SK-N-SH treated with all-trans-retinoic acid at 6 μM for 48 hours (cell line): ENCODE measurements at regions not wholly inside any gene's neighbourhood (a gene's known extent, or its start where the extent isn't known, plus 50 kb on each side); places are given as distances from the start of the nearest gene placed in this dataset.

Source experiments
- ARNTL ChIP-seq: fragments of 450-650 bp; formaldehyde crosslinking; IDR thresholded peaks from 2 replicates; pipeline ENCODE4 v1.5.0; 2020; ENCODE audit warnings: low read depth, mild to moderate bottlenecking, moderate library complexity, borderline replicate concordance
- CREB5 ChIP-seq: fragments of 250-450 bp; sonication (Bioruptor Pico); IDR thresholded peaks from 2 replicates; pipeline ENCODE4 v1.5.1; 2020; ENCODE audit warnings: low read depth, mild to moderate bottlenecking, moderate library complexity
- ESRRG ChIP-seq: fragments of 250-450 bp; sonication (Bioruptor Pico); IDR thresholded peaks from 2 replicates; pipeline ENCODE4 v1.6.1; 2021; ENCODE audit warnings: mild to moderate bottlenecking
- ISL1 ChIP-seq: fragments of 250-450 bp; sonication (Bioruptor Pico); IDR thresholded peaks from 2 replicates; pipeline ENCODE4 v2.1.2; 2022; ENCODE audit warnings: mild to moderate bottlenecking, moderate library complexity
- SNAI2 ChIP-seq: fragments of 250-450 bp; sonication (Bioruptor Pico); IDR thresholded peaks from 2 replicates; pipeline ENCODE4 v1.5.0; 2020; ENCODE audit warnings: mild to moderate bottlenecking, moderate library complexity
- TOX ChIP-seq: fragments of 250-450 bp; sonication (Bioruptor Pico); IDR thresholded peaks from 2 replicates; pipeline ENCODE4 v1.8.0; 2021; ENCODE audit warnings: mild to moderate bottlenecking, moderate library complexity, borderline replicate concordance
- TSHZ2 ChIP-seq: fragments of 250-450 bp; sonication (Bioruptor Pico); IDR thresholded peaks from 2 replicates; pipeline ENCODE4 v1.5.0; 2020; ENCODE audit warnings: mild to moderate bottlenecking, moderate library complexity
- ZFP3 ChIP-seq: fragments of 250-450 bp; sonication (Bioruptor Pico); IDR thresholded peaks from 2 replicates; pipeline ENCODE4 v1.5.0; 2020; ENCODE audit warnings: mild to moderate bottlenecking, moderate library complexity
- ZFP30 ChIP-seq: fragments of 450-650 bp; formaldehyde crosslinking; IDR thresholded peaks from 2 replicates; pipeline ENCODE4 v1.5.0; 2022; ENCODE audit warnings: mild to moderate bottlenecking, moderate library complexity
- ZNF565 ChIP-seq: fragments of 450-650 bp; formaldehyde crosslinking; conservative IDR thresholded peaks from 2 replicates; pipeline ENCODE4 v1.5.0; 2020; ENCODE audit warnings: low read depth, mild to moderate bottlenecking, moderate library complexity
- ZNF70 ChIP-seq: fragments of 450-650 bp; formaldehyde crosslinking; IDR thresholded peaks from 2 replicates; pipeline ENCODE4 v1.5.0; 2020; ENCODE audit warnings: mild to moderate bottlenecking, moderate library complexity
- TF ChIP-seq, protein P1 (sequence below): fragments of 250-450 bp; sonication (Bioruptor Pico); IDR thresholded peaks from 2 replicates; pipeline ENCODE4 v1.8.0; 2021; ENCODE audit warnings: low read depth, mild to moderate bottlenecking, moderate library complexity, borderline replicate concordance
- TF ChIP-seq, protein P2 (sequence below): fragments of 250-450 bp; sonication (Bioruptor Pico); IDR thresholded peaks from 2 replicates; pipeline ENCODE4 v1.8.0; 2020; ENCODE audit warnings: mild to moderate bottlenecking, moderate library complexity, borderline replicate concordance

GRCh38 chr7:21326241-21326640 is 101.6 kb upstream of the SP4 start:
- TF ChIP-seq, protein P1, sequence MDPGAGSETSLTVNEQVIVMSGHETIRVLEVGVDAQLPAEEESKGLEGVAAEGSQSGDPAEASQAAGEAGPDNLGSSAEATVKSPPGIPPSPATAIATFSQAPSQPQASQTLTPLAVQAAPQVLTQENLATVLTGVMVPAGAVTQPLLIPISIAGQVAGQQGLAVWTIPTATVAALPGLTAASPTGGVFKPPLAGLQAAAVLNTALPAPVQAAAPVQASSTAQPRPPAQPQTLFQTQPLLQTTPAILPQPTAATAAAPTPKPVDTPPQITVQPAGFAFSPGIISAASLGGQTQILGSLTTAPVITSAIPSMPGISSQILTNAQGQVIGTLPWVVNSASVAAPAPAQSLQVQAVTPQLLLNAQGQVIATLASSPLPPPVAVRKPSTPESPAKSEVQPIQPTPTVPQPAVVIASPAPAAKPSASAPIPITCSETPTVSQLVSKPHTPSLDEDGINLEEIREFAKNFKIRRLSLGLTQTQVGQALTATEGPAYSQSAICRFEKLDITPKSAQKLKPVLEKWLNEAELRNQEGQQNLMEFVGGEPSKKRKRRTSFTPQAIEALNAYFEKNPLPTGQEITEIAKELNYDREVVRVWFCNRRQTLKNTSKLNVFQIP (CRISPR knock-in tag), result no peak
- TF ChIP-seq ESRRG (CRISPR knock-in tag) (no peak), ZNF70 (CRISPR knock-in tag) (no peak), ZFP30 (no peak), ZFP3 (CRISPR knock-in tag) (no peak), SNAI2 (CRISPR knock-in tag) (no peak), ARNTL (no peak), CREB5 (CRISPR knock-in tag) (no peak), TSHZ2 (no peak), TOX (no peak), ZNF565 (no peak), ISL1 (no peak)
- TF ChIP-seq, protein P2, sequence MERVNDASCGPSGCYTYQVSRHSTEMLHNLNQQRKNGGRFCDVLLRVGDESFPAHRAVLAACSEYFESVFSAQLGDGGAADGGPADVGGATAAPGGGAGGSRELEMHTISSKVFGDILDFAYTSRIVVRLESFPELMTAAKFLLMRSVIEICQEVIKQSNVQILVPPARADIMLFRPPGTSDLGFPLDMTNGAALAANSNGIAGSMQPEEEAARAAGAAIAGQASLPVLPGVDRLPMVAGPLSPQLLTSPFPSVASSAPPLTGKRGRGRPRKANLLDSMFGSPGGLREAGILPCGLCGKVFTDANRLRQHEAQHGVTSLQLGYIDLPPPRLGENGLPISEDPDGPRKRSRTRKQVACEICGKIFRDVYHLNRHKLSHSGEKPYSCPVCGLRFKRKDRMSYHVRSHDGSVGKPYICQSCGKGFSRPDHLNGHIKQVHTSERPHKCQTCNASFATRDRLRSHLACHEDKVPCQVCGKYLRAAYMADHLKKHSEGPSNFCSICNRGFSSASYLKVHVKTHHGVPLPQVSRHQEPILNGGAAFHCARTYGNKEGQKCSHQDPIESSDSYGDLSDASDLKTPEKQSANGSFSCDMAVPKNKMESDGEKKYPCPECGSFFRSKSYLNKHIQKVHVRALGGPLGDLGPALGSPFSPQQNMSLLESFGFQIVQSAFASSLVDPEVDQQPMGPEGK (CRISPR knock-in tag), result no peak
